ENCODE measurements at regions not wholly inside any gene's neighbourhood (a gene's known extent, or its start where the extent isn't known, plus 50 kb on each side); places are given as distances from the start of the nearest gene placed in this dataset.

- intact Hi-C loops (cut with micrococcal nuclease; ENCODE audit: unreplicated experiment) = no loop called here
- H3K4me3 ChIP-seq = no peak overlapping the region
- H3F3A ChIP-seq (ENCODE audit: insufficient read depth, low read depth) = no peaks in the 10 kb centered on the region
- no peak overlapping the region for H3K27ac ChIP-seq
- no TSS peak for BruUV-seq (replicated peaks)
- H3K36me3 ChIP-seq (ENCODE audit: low read depth) = no peaks in the 10 kb centered on the region
- ChIA-PET CTCF (no interaction called here), POLR2A (ENCODE audit: unreplicated experiment) (no interaction called here)
- H3K4me2 ChIP-seq = no peak overlapping the region
- H2AFZ ChIP-seq = no peak overlapping the region
- no peaks in the 10 kb centered on the region for H4K20me1 ChIP-seq (ENCODE audit: insufficient read depth)
- DNase-seq = no peak
- no peaks in the 10 kb centered on the region for H3K27me3 ChIP-seq (ENCODE audit: insufficient read depth, low read depth)
- no peaks in the 10 kb centered on the region for H3K9me2 ChIP-seq (ENCODE audit: insufficient read depth)
- H3K4me1 ChIP-seq (replicated peaks; ENCODE audit: insufficient read depth) = no peaks in the 10 kb centered on the region
- no peaks in the 10 kb centered on the region for H3K79me2 ChIP-seq (ENCODE audit: low read depth)
- TF ChIP-seq, protein P1, sequence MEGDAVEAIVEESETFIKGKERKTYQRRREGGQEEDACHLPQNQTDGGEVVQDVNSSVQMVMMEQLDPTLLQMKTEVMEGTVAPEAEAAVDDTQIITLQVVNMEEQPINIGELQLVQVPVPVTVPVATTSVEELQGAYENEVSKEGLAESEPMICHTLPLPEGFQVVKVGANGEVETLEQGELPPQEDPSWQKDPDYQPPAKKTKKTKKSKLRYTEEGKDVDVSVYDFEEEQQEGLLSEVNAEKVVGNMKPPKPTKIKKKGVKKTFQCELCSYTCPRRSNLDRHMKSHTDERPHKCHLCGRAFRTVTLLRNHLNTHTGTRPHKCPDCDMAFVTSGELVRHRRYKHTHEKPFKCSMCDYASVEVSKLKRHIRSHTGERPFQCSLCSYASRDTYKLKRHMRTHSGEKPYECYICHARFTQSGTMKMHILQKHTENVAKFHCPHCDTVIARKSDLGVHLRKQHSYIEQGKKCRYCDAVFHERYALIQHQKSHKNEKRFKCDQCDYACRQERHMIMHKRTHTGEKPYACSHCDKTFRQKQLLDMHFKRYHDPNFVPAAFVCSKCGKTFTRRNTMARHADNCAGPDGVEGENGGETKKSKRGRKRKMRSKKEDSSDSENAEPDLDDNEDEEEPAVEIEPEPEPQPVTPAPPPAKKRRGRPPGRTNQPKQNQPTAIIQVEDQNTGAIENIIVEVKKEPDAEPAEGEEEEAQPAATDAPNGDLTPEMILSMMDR (conservative IDR thresholded peaks at IDR 0.05) = no peak
- no peak for TF ChIP-seq EZH2 (IDR thresholded peaks at IDR 0.05; ENCODE audit: low read depth)
- H3K9me3 ChIP-seq (ENCODE audit: insufficient read depth, low read depth) = no peaks in the 10 kb centered on the region
Observed at GRCh38 chr2:5609201-5609600, 83.0 kb upstream of the SOX11 start.

GRCh38 chr2:5612666-5613065 is 79.5 kb upstream of the SOX11 start:
- no TSS peak for BruUV-seq (replicated peaks)

DNA sequence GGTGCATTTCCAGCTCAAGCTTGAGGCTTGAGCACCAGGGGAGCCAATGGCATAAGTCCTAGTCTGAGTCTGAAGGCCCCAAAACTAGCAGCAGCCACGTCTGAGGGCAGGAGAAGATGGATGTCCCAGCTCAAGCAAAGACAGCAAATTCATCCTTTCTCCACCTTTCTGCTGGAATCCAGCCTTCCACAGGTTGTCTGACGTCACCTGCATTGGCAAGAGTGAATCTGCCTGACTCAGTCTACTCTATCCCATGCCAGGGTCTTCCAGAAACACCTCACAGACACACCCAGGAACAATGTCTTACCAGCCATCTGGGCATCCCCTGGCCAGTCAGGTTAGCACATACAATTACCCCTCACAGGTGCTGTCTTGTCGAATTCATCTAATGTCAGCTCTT is 76.2 kb upstream of the SOX11 start:
- H3K27me3 ChIP-seq (ENCODE audit: insufficient read depth, low read depth) = peaks cover 9% of the 10 kb centered on the region
- no peaks in the 10 kb centered on the region for H3K79me2 ChIP-seq (ENCODE audit: low read depth)
- H3K4me3 ChIP-seq = no peak overlapping the region
- H3K36me3 ChIP-seq (ENCODE audit: low read depth) = no peaks in the 10 kb centered on the region
- H3K4me1 ChIP-seq (replicated peaks; ENCODE audit: insufficient read depth) = no peaks in the 10 kb centered on the region
- POLR2A ChIA-PET (ENCODE audit: unreplicated experiment) = no interaction called here
- no peaks in the 10 kb centered on the region for H3K9me2 ChIP-seq (ENCODE audit: insufficient read depth)
- no peaks in the 10 kb centered on the region for H3K9me3 ChIP-seq (ENCODE audit: insufficient read depth, low read depth)
- TF ChIP-seq, protein P1 (conservative IDR thresholded peaks at IDR 0.05) = no peak
- no peak for TF ChIP-seq EZH2 (IDR thresholded peaks at IDR 0.05; ENCODE audit: low read depth)
- H4K20me1 ChIP-seq (ENCODE audit: insufficient read depth) = no peaks in the 10 kb centered on the region
- no TSS peak for BruUV-seq (replicated peaks)
- DNase-seq = no peak
- no peak overlapping the region for H3K27ac ChIP-seq
- H3F3A ChIP-seq (ENCODE audit: insufficient read depth, low read depth) = no peaks in the 10 kb centered on the region
- CTCF ChIA-PET = no interaction called here
- H2AFZ ChIP-seq = no peak overlapping the region
- H3K4me2 ChIP-seq = no peak overlapping the region
- intact Hi-C loops (cut with micrococcal nuclease; ENCODE audit: unreplicated experiment) = no loop called here

More at GRCh38 chr2:5612666-5613065, 79.5 kb upstream of the SOX11 start:
- Histone ChIP-seq H3K9me2 (ENCODE audit: insufficient read depth) (no peaks in the 10 kb centered on the region), H3K36me3 (ENCODE audit: low read depth) (no peaks in the 10 kb centered on the region), H3K27ac (no peak overlapping the region), H2AFZ (no peak overlapping the region), H3F3A (ENCODE audit: insufficient read depth, low read depth) (no peaks in the 10 kb centered on the region), H3K79me2 (ENCODE audit: low read depth) (no peaks in the 10 kb centered on the region), H3K4me1 (replicated peaks; ENCODE audit: insufficient read depth) (no peaks in the 10 kb centered on the region), H4K20me1 (ENCODE audit: insufficient read depth) (no peaks in the 10 kb centered on the region), H3K4me2 (no peak overlapping the region), H3K9me3 (ENCODE audit: insufficient read depth, low read depth) (no peaks in the 10 kb centered on the region), H3K27me3 (ENCODE audit: insufficient read depth, low read depth) (peaks cover 9% of the 10 kb centered on the region), H3K4me3 (no peak overlapping the region)
- DNase-seq = no peak
- ChIA-PET CTCF (no interaction called here), POLR2A (ENCODE audit: unreplicated experiment) (no interaction called here)
- TF ChIP-seq EZH2 (IDR thresholded peaks at IDR 0.05; ENCODE audit: low read depth) = no peak
- TF ChIP-seq, protein P1 (conservative IDR thresholded peaks at IDR 0.05) = no peak
- intact Hi-C loops (cut with micrococcal nuclease; ENCODE audit: unreplicated experiment) = no loop called here
